CD4-positive, alpha-beta T cell treated with Interleukin-1 beta for 1 hour (primary cell): ENCODE measurements at regions not wholly inside any gene's neighbourhood (a gene's known extent, or its start where the extent isn't known, plus 50 kb on each side); places are given as distances from the start of the nearest gene placed in this dataset.

Source experiments
- DNase-seq, 2 donors: peaks; one replicate each; pipeline ENCODE4 v3.0.0-alpha.2; 2020 to 2022

GRCh38 chr3:18077128-18077840 is 334.9 kb upstream of the TBC1D5 start:
- no peak for DNase-seq

- DNase-seq, result no peak
These were observed 333.9 kb upstream of the TBC1D5 start for GRCh38 chr3:18076301-18076700.

- DNase-seq, result no peak
These were observed 333.4 kb upstream of the TBC1D5 start for GRCh38 chr3:18075799-18076198.

- no peak for DNase-seq
These were observed 329.4 kb upstream of the TBC1D5 start for GRCh38 chr3:18071833-18072232.

- no peak for DNase-seq
These were observed 328.5 kb upstream of the TBC1D5 start for GRCh38 chr3:18070944-18071343.

- DNase-seq, result no peak
These were observed 327.8 kb upstream of the TBC1D5 start for GRCh38 chr3:18070231-18070630.

GRCh38 chr3:18069568-18069967 is 327.1 kb upstream of the TBC1D5 start:
- no peak for DNase-seq

GRCh38 chr3:18066899-18067582 is 324.6 kb upstream of the TBC1D5 start:
- DNase-seq, result no peak

GRCh38 chr3:18064586-18064985 is 322.2 kb upstream of the TBC1D5 start:
- DNase-seq, result no peak

GRCh38 chr3:18062657-18063025 is 320.2 kb upstream of the TBC1D5 start:
- no peak for DNase-seq

- no peak for DNase-seq
These were observed 319.6 kb upstream of the TBC1D5 start for GRCh38 chr3:18061737-18062656.

GRCh38 chr3:18058666-18059065 is 316.2 kb upstream of the TBC1D5 start:
- no peak for DNase-seq

GRCh38 chr3:18057471-18058091 is 315.1 kb upstream of the TBC1D5 start:
- DNase-seq, result no peak

- no peak for DNase-seq
These were observed 312.2 kb upstream of the TBC1D5 start for GRCh38 chr3:18054625-18055024.

- no peak for DNase-seq
These were observed 308.9 kb upstream of the TBC1D5 start for GRCh38 chr3:18051306-18051705.

- DNase-seq, result no peak
These were observed 306.7 kb upstream of the TBC1D5 start for GRCh38 chr3:18049096-18049495.

GRCh38 chr3:18047052-18047451 is 304.6 kb upstream of the TBC1D5 start:
- DNase-seq, result no peak

- DNase-seq, result no peak
These were observed 303.9 kb upstream of the TBC1D5 start for GRCh38 chr3:18046131-18046915.

- DNase-seq, result no peak
These were observed 302.8 kb upstream of the TBC1D5 start for GRCh38 chr3:18044971-18045880.

- no peak for DNase-seq
These were observed 301.8 kb upstream of the TBC1D5 start for GRCh38 chr3:18044191-18044590.

- DNase-seq, result no peak
These were observed 294.0 kb upstream of the TBC1D5 start for GRCh38 chr3:18036450-18036815.
